Keratinocyte (primary cell): ENCODE measurements at regions not wholly inside any gene's neighbourhood (a gene's known extent, or its start where the extent isn't known, plus 50 kb on each side); places are given as distances from the start of the nearest gene placed in this dataset.

Experiments used
- DNase-seq: peaks from one replicate; pipeline ENCODE4 v3.0.0-alpha.2; 2011; ENCODE audit warnings: low read depth, missing footprints, low spot score
- FAIRE-seq: peaks from 2 replicates; lab custom pipeline; 2011; peaks lifted over from hg19 to GRCh38; lab: Jason Lieb, UNC
- H2AFZ ChIP-seq: 2 replicates; pipeline ENCODE4 v1.6.0; 2012; ENCODE audit warnings: low read length, control low read depth, inconsistent platforms; ENCODE audit not compliant: control insufficient read depth
- H3K27ac ChIP-seq: 2 replicates; pipeline ENCODE4 v1.5.1; 2011; ENCODE audit warnings: low read length; ENCODE audit not compliant: control insufficient read depth, insufficient read depth
- H3K27me3 ChIP-seq: 3 replicates; pipeline ENCODE4 v1.6.0; 2011; ENCODE audit warnings: low read length; ENCODE audit not compliant: control insufficient read depth, insufficient read depth; ENCODE audit errors: extremely low read depth
- H3K36me3 ChIP-seq, 2 experiments: 2 replicates in 1 of 2; 3 replicates in 1 of 2; pipeline ENCODE4 v1.5.1; 2011; ENCODE audit warnings: low read length in 2 of 2, mild to moderate bottlenecking in 1 of 2; ENCODE audit not compliant: control insufficient read depth in 2 of 2, insufficient read depth in 2 of 2; ENCODE audit errors: extremely low read depth in 1 of 2
- H3K4me1 ChIP-seq: 3 replicates; pipeline ENCODE4 v1.5.1; 2011; ENCODE audit warnings: low read length; ENCODE audit not compliant: control insufficient read depth, insufficient read depth; ENCODE audit errors: extremely low read depth
- H3K4me2 ChIP-seq: 3 replicates; pipeline ENCODE4 v1.6.0; 2011; ENCODE audit warnings: low read depth, low read length; ENCODE audit not compliant: control insufficient read depth, insufficient read depth; ENCODE audit errors: extremely low read depth
- H3K4me3 ChIP-seq, 3 experiments: fragments of 200-600 bp in 1 of 3; sonication (generic) in 1 of 3; 2 replicates in 2 of 3; 3 replicates in 1 of 3; pipeline ENCODE4 v1.5.1; 2011 to 2016; ENCODE audit warnings: low read length in 3 of 3, mild to moderate bottlenecking in 3 of 3, control low read depth in 2 of 3, inconsistent platforms in 1 of 3, low read depth in 1 of 3, mixed read lengths in 1 of 3, mixed run types in 1 of 3, moderate library complexity in 1 of 3; ENCODE audit not compliant: control insufficient read depth in 2 of 3, insufficient read depth in 2 of 3; ENCODE audit errors: extremely low read depth in 1 of 3
- H3K79me2 ChIP-seq: 2 replicates; pipeline ENCODE4 v1.6.0; 2012; ENCODE audit warnings: low read length; ENCODE audit not compliant: control insufficient read depth, insufficient read depth
- H3K9ac ChIP-seq: 3 replicates; pipeline ENCODE4 v1.6.0; 2011; ENCODE audit warnings: low read length; ENCODE audit not compliant: control insufficient read depth, insufficient read depth; ENCODE audit errors: extremely low read depth
- H3K9me1 ChIP-seq: 3 replicates; pipeline ENCODE4 v1.6.0; 2011; ENCODE audit warnings: low read length; ENCODE audit not compliant: control insufficient read depth, insufficient read depth; ENCODE audit errors: extremely low read depth
- H3K9me3 ChIP-seq: 2 replicates; pipeline ENCODE4 v1.5.1; 2012; ENCODE audit warnings: low read depth, low read length; ENCODE audit not compliant: control insufficient read depth
- H4K20me1 ChIP-seq: 3 replicates; pipeline ENCODE4 v1.6.0; 2011; ENCODE audit warnings: low read length; ENCODE audit not compliant: control insufficient read depth, insufficient read depth; ENCODE audit errors: extremely low read depth
- CTCF ChIP-seq, 3 experiments: IDR thresholded peaks in 1 of 3; conservative IDR thresholded peaks in 1 of 3; optimal IDR thresholded peaks in 1 of 3; 2 replicates in 2 of 3; 3 replicates in 1 of 3; pipeline versions ENCODE3 to v1.5.1; 2011; ENCODE audit warnings: low read length in 3 of 3, mild to moderate bottlenecking in 3 of 3, moderate library complexity in 2 of 3, control low read depth in 1 of 3, inconsistent platforms in 1 of 3; ENCODE audit not compliant: insufficient read depth in 2 of 3; ENCODE audit errors: extremely low read depth in 1 of 3
- EZH2 ChIP-seq: IDR thresholded peaks from one replicate; pipeline ENCODE4 v1.6.1; 2012; ENCODE audit warnings: inconsistent platforms, mild to moderate bottlenecking, low read length, moderate library complexity
- dilution Hi-C: fragments of 300-500 bp; cut with MboI; formaldehyde crosslinking; loops from one replicate; pipeline ENCODE4 v1.7.0; 2020; ENCODE audit warnings: low sequenced_read_pairs; ENCODE audit not compliant: extremely low pct_ligation_motif_present

DNA sequence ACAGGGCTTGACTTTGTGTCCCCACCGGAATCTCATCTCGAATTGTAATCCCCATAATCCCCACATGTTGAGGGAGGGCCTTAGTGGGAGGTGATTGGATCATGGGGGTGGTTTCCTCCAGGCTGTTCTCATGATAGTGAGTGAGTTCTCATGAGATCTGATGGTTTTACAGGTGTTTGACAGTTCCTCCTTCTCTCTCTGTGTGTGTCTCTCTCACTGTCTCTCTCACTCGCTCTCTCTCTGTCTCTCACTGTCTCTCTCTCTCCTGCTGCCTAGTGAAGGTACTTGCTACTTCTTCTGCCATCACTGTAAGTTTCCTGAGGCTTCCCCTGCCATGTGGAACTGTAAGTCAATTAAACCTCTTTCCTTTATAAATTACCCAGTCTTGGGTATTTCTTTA is 289.8 kb upstream of the HABP2 start:
- Histone ChIP-seq H3K36me3 (no peaks in the 10 kb centered on the region), H3K4me1 (no peaks in the 10 kb centered on the region), H4K20me1 (no peaks in the 10 kb centered on the region), H3K4me3 (no peak overlapping the region), H3K9me1 (no peaks in the 10 kb centered on the region), H3K4me2 (no peak overlapping the region), H3K27me3 (no peaks in the 10 kb centered on the region), H3K9ac (no peak overlapping the region), H3K9me3 (no peaks in the 10 kb centered on the region), H2AFZ (no peak overlapping the region), H3K79me2 (no peaks in the 10 kb centered on the region), H3K27ac (no peak overlapping the region)
- no peak for FAIRE-seq
- dilution Hi-C loops: no loop called here
- TF ChIP-seq EZH2 (no peak), CTCF (optimal IDR thresholded peaks at IDR 0.05 in 1 of 3, IDR thresholded peaks at IDR 0.05 in 1 of 3, conservative IDR thresholded peaks at IDR 0.05 in 1 of 3; ENCODE audit: extremely low read depth in 1 of 3, insufficient read depth in 2 of 3, low read length in 3 of 3) (no peak)
- no peak for DNase-seq

DNA sequence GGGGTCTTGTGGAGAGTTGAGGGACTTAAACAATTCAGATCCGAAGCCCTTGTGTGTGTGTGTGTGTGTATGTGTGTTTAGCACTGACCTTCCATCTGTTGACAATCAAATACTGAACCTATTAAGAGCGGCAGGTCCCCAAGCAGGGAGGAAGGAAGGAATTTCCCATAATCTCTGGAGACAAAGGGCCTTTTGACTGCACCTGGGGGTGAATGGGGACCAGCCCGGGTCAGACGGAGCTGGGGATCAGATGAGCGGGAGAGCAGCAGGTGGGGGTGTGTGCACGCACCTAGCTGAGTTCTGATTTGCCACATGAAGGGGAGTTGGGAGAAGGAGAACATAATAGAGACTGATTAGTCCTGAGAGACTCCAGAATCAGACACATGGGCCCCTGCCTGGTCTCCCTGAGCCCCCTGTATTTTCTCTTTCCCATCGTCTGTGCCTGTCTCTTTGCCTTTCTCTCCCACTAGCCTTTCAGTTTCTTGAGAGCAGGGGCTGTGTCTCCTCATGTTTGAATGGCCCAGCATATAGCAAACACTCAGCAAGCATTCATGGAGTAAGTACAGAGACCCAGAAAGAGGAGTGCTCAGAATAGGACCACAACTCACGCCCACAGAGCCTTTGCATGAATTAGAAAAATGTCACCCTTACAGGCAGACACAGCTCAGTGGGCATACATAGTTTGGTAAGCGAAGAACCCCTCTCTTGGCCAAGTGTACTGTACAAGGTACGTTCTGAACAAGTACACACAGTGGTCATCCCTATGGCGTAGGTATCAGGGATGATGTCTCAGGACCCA is 288.3 kb upstream of the HABP2 start:
- FAIRE-seq: no peak

More for the DNA sequence above, 288.3 kb upstream of the HABP2 start:
- Histone ChIP-seq H3K9me1 (no peaks in the 10 kb centered on the region), H3K4me3 (no peak overlapping the region), H3K27ac (no peak overlapping the region), H4K20me1 (no peaks in the 10 kb centered on the region), H3K4me1 (no peaks in the 10 kb centered on the region), H2AFZ (no peak overlapping the region), H3K36me3 (no peaks in the 10 kb centered on the region), H3K9ac (no peak overlapping the region), H3K79me2 (no peaks in the 10 kb centered on the region), H3K27me3 (no peaks in the 10 kb centered on the region), H3K9me3 (no peaks in the 10 kb centered on the region), H3K4me2 (no peak overlapping the region)
- DNase-seq: no peak
- TF ChIP-seq CTCF (optimal IDR thresholded peaks at IDR 0.05 in 1 of 3, IDR thresholded peaks at IDR 0.05 in 1 of 3, conservative IDR thresholded peaks at IDR 0.05 in 1 of 3; ENCODE audit: extremely low read depth in 1 of 3, insufficient read depth in 2 of 3, low read length in 3 of 3) (no peak), EZH2 (no peak)
- dilution Hi-C loops: no loop called here
